ENCODE measurements at regions not wholly inside any gene's neighbourhood (a gene's known extent, or its start where the extent isn't known, plus 50 kb on each side); places are given as distances from the start of the nearest gene placed in this dataset.

- TF ChIP-seq HDAC6 (IDR thresholded peaks at IDR 0.05; ENCODE audit: low read depth, low read length) = no peak
- TF ChIP-seq SIN3A (conservative IDR thresholded peaks at IDR 0.05 in 1 of 2, IDR thresholded peaks at IDR 0.05 in 1 of 2; ENCODE audit: low read depth in 1 of 2, low read length in 2 of 2) = no peak
Measured at GRCh38 chr2:18398833-18399232, 161.6 kb downstream of the RDH14 start (continued).
